Limb (tissue), 2 donors: ENCODE measurements at regions not wholly inside any gene's neighbourhood (a gene's known extent, or its start where the extent isn't known, plus 50 kb on each side); places are given as distances from the start of the nearest gene placed in this dataset.
A peak's percentile ranks its signal among the peaks of the same experiment; 100 is the strongest.
"Not testable (repeated sequence)": the region's sequence is repeated elsewhere in the genome, so short reads cannot be mapped to it uniquely, and the experiment has no call there.

ENCODE experiments used
- DNase-seq, 2 donors: peaks; one replicate each; pipeline ENCODE4 v3.0.0-alpha.2; 2016; ENCODE audit errors: extremely low spot score in 2 of 2

DNA sequence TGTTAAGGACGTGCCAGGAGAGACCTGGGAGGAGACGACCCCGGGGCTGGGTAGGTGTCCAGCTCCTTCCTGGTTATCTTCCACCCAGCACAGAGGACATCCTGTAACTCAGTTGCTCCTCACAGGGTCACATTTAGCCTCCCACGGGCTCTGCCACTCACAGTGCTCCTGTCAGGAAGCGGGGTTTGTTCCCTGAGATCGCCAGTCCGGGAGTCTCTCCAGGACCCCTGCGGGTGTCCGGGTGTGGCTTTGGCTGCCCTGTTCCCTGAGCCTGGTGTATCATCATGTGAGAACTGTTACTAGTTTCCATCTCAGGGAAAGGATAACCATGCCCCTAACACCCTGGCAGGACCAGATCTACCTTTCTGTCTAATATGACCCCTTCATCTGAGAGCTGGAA lies 158.2 kb upstream of the RUNX1 start:
- no peak for DNase-seq

DNA sequence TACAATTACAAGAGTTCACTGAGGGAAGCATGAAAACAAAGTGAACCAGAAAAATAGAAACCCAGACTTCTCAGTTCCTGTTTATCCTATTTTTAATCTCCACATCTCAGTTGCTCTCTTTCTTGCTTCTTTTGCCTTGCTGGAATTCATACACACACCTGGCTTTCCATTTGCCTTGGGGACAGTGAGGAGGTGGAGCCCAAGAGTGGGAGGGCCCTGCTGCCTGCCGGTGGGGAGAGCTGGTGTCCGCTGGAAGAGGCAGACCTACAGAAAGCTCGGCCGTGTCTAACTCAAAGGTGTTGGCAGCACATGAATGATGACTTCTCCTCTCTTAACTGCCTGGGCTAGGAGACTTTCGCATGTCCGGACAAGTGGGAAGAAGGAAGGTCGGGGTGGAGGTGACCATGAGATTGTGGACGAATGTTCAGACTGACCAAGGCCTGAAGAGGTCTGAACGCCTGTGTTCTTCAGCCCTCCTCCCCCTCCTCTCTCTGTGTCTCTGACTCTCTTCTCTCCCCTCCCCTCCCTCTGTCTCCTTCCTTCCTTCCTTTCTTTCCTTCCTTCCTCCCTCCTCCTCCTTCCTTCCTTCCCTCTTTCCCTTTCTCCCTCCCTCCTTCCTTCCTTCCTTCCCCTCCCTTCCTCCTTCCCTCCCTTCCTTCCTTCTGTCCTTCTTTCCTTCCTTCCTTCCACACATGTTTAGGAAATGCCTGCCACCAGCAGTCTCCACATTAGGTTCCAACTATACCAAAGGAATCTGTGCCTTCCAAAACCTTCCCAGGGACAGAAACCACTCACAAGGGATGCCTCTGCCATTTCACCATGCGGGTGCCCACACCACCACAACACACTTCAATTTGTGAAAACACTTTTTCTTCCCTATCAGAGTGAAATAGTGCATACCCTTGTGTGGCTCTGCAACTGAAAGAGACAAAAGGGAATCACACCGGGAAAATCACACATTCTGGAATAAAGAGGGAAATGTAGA lies 157.3 kb upstream of the RUNX1 start:
- peak in 1 of 2 donors; percentile 42 for DNase-seq

DNA sequence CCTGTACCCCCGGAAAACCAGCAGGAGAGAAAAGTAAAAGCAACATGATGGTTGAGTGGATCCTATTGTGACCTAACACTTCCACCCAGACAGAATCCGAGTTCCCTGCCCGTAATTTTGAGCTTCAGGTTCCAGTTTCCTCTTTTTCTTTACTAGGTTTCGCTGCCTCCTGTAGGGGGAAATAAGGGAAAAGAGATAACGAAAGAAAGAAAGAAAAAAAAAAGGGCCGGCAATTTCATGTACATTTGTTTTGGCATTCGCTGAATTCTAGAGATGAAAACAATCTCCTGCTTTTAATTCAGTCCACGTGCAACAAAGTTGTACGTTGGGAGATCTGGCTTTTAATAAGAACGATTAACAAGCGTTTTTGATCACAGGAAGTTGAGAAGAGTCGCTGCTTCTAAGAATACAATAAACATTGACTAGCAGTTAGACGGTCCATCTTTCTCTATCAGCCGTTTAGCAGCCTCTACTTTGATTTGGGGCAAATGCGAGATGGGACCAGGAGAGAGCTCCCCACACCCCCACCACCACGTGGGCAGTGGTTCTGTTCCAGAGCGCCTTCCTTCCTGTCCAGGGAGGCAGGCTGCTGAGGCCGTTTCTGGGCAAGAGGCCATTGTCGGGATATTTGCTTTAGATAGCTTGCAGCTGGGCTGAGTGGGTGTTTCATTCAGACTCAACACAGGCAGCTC lies 155.9 kb upstream of the RUNX1 start:
- peak; percentile 72 to 77 for DNase-seq

DNA sequence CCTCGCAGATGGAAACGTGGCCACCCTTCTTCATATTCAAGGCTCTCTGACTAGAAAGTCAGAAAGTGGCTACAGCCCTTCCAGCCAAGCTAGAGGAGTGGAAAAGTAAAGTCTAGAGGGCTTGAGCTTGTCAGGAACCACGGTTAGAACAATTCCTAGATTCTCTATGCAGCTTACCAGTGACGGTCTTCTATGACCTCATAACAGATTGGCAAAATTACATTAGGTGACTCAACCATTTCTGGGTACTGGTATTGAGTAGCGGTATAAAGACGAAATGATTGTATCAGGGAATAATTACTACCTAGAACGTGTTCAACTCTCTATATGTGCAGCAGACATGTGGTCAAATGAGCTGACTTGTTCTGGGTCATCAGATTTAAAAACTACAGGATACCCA lies 155.0 kb upstream of the RUNX1 start:
- no peak for DNase-seq

DNA sequence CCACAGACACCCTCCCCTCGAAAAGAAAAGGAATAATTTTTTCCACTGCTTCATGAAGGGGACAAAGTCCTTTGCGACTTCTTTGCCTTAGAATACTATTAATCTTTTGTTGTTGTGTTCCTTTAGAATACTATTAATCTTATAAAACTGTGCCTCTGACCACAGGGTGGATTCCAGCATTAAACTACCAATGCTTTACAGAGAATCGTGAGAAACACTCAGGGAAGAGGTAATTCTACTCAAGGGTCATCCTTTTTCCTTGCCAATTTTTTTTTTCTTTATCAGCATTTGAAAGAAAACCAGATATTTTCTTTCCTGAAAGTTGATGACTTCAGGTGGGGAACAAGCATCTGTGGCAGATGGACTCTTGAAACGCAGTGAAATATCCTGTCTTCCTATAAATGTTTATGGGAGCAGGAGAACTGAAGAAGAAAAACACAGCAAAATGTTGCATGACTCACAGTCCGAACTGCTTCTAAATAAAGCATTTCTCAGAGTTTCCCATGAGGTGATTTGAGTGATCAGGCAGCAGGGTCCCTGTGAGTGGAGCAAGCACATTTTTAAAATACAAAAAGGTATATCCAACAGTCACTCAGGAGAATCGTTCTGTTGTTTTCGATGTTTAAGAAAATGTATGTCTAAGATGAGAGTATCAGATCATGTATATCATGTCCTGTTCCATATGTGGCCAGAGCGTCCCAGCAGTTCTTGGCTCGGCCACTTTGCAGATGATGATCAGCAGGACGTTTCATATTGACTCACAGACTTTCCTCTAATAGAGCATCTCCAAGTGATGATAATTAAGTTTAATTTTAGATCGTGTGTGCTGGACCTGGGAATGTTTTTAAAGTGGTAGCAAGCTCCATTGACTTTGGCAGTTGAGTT lies 154.2 kb upstream of the RUNX1 start:
- DNase-seq, result no peak

DNA sequence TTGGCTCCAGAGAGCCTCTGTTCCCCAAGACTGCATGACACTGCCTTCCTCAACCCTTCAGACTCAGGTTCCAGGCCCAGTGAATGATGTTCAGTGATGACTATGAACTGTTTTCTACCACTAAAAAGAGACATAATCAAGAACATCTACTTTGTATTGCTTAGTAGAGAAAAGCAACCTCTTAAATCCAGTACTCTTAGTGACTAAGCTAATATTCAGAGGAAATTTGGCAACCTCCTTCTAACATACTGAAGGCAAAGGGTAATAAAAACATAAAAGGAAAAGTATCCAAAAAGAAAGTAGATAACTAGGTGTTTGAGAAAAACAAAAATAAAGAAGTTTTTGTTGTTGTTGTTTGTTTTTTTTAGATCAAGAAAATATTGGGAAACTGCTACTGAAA lies 153.3 kb upstream of the RUNX1 start:
- DNase-seq, result no peak

DNA sequence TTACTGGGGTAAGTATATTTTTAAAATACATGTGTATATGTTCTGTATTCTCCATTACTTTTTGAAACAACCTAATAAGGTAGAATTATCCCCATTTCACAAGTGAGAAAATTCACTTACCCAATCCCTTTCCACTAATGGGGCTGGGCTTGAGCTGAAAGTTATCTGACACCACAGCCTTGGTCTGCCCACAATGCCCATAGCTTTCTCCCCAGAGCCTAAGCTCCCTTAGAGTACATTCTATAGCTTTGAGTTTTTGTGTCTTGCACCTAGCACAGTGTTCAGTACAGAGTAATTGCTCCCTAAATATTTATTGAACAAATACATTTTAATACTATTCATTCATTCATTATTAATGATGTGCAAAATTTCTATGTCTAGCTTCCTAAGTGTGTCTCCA lies 152.7 kb upstream of the RUNX1 start:
- DNase-seq, result no peak

DNA sequence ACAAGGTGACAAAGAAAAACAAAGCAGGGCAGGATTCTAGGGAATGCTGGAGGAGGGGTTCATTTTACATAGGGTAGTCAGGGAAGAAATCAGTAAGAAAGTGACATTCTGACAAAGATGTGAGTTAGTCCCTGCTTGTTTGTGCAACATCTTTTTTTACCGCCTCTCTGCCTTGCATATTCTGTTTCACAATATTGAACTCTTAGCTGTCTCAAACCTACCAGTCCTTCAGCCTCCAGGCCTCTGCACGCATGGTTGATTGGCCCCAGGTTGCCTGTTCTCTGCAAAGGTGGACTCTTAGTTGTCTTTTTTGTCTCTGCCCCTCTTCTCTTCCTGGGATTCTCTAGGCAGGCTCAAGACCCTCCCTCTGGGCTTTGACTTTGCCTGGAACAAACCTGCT lies 152.2 kb upstream of the RUNX1 start:
- DNase-seq, result no peak

DNA sequence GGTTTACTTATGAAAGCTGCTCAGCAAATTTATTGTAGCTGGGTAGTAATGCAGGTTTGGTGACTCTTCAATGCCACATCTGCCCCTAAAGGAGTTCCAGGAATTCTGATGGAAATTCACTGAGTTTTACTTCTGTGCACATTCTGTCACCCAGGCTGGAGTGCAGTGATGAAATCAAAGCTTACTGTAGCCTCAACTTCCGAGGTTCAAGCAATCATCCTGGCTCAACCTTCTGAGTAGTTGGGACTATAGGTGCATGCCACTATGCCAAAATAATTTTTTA lies 150.6 kb upstream of the RUNX1 start:
- no peak for DNase-seq

DNA sequence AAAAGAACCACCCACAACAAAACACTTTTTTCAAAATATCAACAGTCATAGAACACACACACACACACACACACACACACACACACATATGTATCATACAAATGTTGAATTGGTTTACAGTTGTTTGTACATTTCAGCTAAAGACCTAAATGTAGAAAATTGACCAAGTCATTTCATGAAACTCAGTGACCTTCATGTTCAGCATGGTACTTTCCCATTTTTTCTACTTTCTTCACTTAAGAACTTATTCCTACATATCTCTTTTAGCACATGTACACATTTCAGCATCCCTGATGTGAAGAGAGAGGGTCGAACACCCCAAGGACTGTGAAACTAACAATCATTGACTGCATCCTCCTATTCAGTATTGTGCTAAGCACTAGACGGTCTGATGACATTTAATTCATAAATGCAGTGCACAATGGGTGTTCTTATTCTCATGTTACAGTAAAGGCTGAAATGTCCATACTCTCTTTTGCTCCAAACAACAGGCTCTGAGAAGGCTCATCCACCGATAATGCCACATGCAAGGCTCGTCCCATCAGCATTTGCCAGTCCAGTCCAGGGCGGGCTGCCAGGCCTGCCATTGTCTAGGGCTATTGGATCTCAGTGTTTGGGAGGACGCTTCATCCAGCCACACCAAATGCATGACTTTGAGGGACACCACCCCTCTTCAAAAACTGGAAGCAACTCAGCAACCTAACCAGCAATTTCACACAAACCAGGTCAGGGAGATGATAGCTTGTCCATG lies 150.1 kb upstream of the RUNX1 start:
- no peak for DNase-seq

DNA sequence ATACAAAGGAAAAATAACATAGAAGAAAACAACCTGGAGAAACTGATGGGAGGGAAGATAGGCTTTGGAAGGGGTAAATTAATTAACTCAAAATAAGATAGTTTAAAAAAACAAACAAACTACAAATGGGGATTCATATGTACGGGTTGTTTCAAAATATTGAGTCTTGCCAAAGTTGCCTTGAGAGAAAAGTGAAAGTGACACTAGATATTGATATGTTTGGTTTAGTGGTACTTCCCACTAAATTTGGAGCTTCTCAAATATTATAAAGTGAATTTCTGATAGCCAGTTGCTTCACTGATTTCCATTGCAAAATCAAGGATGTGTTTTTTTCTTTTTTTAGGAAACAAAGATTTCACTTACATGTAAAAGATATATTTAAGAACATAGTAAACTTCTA lies 149.5 kb upstream of the RUNX1 start:
- no peak for DNase-seq

DNA sequence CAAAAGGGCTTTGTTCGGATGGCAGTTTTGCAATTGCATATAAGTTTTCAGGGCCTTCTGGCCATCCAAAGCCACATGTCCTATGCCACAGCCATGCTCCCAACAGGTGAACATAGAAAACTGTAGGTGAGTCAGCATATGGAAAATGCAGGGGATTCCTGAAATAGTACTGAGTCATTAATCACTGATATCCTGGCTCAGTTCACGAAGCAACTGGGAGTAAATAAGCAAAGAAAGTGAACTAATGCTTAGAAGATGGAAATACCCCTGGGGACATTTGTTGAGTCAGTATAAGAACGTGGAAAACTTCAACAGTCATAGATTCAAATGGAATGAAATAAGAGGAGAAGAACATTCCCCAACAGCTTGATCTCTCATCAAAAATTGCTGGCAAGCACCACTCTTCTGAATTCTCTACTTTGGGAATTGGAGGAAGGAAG lies 148.9 kb upstream of the RUNX1 start:
- DNase-seq, result peak in 1 of 2 donors; percentile 60

DNA sequence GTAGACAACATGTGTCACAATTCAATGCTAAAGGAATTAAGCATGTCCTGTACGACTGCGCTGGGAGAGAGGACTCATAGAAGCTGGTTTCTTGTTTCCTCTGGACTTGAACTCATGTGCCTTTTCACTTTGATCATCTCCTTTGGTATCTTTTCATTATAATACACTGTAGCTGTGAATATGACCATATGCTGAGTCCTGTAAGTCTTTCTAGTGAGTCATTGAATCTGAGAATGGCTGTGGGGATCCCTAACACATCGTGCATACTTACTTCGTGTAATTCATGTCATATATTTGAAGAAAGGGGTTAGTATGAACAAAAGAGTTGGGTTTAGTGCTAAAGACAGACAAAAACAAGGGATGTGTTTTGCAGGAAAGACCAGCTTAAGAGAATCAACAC lies 148.1 kb upstream of the RUNX1 start:
- DNase-seq, result no peak

DNA sequence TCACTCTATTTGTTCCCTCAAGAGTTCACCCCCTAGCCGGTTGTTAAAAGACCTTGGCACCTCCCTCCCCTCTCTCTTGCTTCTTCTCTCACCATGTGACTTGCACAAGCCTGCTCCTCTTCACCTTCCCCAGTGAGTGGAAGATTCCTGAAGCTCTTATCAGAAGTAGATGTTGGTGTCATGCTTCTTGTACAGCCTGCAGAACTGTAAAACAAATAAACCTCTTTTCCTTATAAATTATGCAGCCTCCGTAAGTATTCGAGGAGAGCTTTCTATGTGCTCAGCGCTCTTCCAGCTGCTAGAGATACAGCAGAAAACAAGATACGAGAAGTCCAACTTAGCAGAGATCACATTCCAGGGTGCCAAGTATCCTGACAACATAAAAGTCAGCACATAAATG lies 147.0 kb upstream of the RUNX1 start:
- no peak for DNase-seq

DNA sequence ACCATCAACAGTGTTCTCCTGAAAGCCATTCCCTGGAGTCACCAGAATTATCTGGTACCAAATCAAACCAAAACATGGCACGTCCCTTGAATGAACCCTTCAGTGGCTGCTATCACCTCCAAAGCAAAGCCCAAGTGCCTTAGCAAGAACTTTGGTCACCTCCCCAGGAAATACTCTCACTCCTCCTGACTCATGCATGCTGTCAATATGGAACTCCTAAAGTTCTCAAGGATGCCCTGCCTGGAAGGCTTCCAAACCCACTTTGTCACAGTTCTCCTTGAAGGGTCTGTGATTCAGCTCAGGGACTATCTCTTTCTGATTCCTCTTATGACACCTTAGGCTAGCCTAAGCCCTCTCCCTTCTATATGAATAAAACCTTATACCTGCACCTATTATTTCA lies 146.1 kb upstream of the RUNX1 start:
- DNase-seq, result no peak

DNA sequence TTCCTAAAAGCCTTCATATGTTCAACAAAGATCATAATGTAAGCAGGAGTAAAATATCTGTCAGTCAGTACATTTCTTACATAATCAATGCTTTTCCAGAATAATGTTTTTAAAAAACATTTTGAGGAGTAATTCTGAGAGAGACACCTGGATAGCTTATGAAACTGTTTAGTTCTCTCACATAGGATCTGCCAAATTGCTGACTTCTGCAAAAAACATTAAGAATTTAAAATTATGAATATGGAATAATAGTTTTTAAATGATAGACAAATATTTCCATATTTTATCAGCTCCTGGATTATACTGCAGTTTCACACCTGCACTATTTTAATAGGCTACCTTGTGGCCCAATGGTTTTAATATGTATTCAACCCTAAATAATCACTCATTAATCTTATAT lies 142.7 kb upstream of the RUNX1 start:
- no peak for DNase-seq

DNA sequence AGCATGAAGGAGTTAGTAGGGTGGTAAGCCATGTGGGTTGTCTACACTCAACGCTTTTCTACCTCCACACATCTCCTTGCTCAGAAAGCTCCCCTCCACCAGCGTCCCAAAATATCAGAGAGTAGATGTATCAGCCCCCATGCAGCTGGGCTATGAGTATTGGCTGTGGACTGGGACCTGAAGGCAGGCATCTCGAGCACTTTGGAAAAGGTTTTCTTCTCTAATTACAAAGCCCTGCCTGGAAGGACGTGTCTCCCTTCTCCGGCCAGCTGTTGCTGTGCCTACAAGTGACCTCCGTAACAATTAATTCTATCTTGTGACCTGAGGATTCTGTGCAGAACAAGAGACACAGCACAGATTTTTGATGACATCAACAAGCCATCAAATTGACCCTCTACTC lies 142.0 kb upstream of the RUNX1 start:
- DNase-seq, result no peak

DNA sequence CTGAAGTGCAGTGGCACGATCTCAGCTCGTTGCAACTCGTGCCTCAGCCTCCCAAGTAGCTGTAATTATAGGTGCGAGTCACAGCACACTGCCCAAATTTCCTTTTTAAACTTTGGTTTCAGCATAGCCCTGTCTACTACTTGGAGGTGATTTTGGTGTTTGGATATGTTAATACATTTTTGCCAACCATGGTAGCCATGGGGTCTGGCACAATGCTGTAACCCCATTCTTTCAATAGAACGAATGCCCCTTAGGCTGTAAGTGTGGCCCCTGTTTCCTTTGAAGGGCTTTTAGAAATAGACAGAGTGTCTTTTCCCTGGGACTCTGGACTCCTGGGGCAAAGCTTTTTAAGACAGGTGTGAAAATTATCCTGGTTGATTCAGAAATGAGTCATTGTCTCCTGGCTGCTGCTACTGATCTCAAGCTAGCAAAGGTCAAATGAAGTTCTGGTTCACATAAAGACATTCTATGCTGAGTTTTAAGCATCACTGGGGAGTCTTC lies 141.1 kb upstream of the RUNX1 start:
- no peak for DNase-seq

DNA sequence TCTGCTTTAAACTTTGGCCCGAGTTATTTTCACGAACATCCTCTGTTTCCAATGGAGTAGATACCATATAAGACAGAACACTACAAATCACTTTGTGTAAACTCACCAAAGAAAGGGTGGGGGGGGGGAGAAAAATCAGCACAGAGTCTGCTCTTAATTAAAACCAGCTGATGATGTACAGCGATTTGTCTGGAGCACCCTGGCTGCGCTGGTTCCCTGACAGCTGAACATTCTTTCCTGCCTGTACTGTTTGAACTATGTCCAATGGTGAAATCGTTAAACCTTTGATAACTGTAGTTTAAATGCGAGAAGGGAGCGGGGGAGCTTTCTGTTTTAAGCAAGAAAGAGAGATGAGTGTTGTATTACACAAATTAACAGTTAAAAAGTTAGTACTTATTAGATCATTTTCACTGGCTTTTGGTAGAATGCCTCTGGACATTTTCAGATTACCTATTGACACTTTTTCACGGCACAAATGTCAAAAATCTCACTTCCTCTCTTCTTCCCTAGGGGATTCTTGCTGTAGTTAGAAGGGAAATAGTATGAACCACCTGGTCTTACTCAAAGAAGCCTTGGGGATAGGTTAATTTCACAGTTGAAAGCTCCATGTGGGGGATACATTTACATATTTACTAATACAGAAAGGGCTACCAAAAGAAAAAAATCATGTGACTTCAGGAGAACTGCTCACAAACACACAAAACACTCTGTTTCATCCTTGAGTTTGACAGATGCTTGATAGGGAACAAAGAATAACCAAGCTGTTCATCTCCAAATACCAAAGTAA lies 140.2 kb upstream of the RUNX1 start:
- DNase-seq, result peak in 1 of 2 donors; percentile 55

DNA sequence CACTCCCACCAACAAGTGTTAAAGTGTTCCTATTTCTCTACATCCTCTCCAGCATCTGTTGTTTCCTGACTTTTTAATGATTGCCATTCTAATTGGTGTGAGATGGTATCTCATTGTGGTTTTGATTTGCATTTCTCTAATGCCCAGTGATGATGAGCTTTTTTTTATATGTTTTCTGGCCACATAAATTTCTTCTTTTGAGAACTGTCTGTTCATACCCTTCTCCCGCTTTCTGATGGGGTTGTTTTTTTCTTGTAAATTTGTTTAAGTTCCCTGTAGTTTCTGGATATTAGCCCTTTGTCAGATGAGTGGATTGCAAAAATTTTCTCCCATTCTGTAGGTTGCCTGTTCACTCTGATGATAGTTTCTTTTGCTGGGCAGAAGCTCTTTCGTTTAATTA lies 134.3 kb upstream of the RUNX1 start:
- DNase-seq, result not testable (repeated sequence)
